ENCODE measurements at regions not wholly inside any gene's neighbourhood (a gene's known extent, or its start where the extent isn't known, plus 50 kb on each side); places are given as distances from the start of the nearest gene placed in this dataset.

GRCh38 chr9:91032121-91032531 is 230.5 kb downstream of the SYK start:
- peaks cover 23% of the 10 kb centered on the region for H3K4me1 Mint-ChIP-seq (ENCODE audit: low read depth)
- no peak overlapping the region for H3K27ac Mint-ChIP-seq
- no peaks in the 10 kb centered on the region for H3K27me3 Mint-ChIP-seq (ENCODE audit: low read depth)
- no peak for DNase-seq (ENCODE audit: low spot score)
- H3K9me3 Mint-ChIP-seq: no peaks in the 10 kb centered on the region
- no peaks in the 10 kb centered on the region for H3K36me3 Mint-ChIP-seq (ENCODE audit: low read depth)
- intact Hi-C loops (cut with micrococcal nuclease): loop anchor here (10.0 kb wide), 2 partner anchors 653 to 683 kb away; no protein-coding TSS in a partner anchor
- H3K4me3 Mint-ChIP-seq (ENCODE audit: low read depth): no peak overlapping the region

- Mint-ChIP-seq H3K4me1 (ENCODE audit: low read depth) (peaks cover 34% of the 10 kb centered on the region), H3K9me3 (no peaks in the 10 kb centered on the region), H3K4me3 (ENCODE audit: low read depth) (no peak overlapping the region), H3K36me3 (ENCODE audit: low read depth) (no peaks in the 10 kb centered on the region), H3K27ac (no peak overlapping the region), H3K27me3 (ENCODE audit: low read depth) (no peaks in the 10 kb centered on the region)
- no peak for DNase-seq (ENCODE audit: low spot score)
- intact Hi-C loops (cut with micrococcal nuclease): loop anchor here (10.0 kb wide), 2 partner anchors 652 to 682 kb away; no protein-coding TSS in a partner anchor
Measured at GRCh38 chr9:91033270-91033669, 231.7 kb downstream of the SYK start.

GRCh38 chr9:91033797-91034196 is 232.2 kb downstream of the SYK start:
- DNase-seq (ENCODE audit: low spot score): peak; percentile 61
- H3K36me3 Mint-ChIP-seq (ENCODE audit: low read depth): no peaks in the 10 kb centered on the region
- intact Hi-C loops (cut with micrococcal nuclease): loop anchor here (10.0 kb wide), 2 partner anchors 651 to 681 kb away; no protein-coding TSS in a partner anchor
- no peak overlapping the region for H3K27ac Mint-ChIP-seq
- peaks cover 39% of the 10 kb centered on the region for H3K4me1 Mint-ChIP-seq (ENCODE audit: low read depth)
- H3K4me3 Mint-ChIP-seq (ENCODE audit: low read depth): no peak overlapping the region
- no peaks in the 10 kb centered on the region for H3K9me3 Mint-ChIP-seq
- no peaks in the 10 kb centered on the region for H3K27me3 Mint-ChIP-seq (ENCODE audit: low read depth)

GRCh38 chr9:91034521-91034920 is 232.9 kb downstream of the SYK start:
- Mint-ChIP-seq H3K9me3 (no peaks in the 10 kb centered on the region), H3K36me3 (ENCODE audit: low read depth) (no peaks in the 10 kb centered on the region), H3K4me3 (ENCODE audit: low read depth) (no peak overlapping the region), H3K4me1 (ENCODE audit: low read depth) (peaks cover 44% of the 10 kb centered on the region), H3K27ac (peak overlapping the region; percentile 57), H3K27me3 (ENCODE audit: low read depth) (no peaks in the 10 kb centered on the region)
- DNase-seq (ENCODE audit: low spot score): no peak
- intact Hi-C loops (cut with micrococcal nuclease): loop anchor here (10.0 kb wide), 2 partner anchors 650 to 680 kb away; no protein-coding TSS in a partner anchor

GRCh38 chr9:91034976-91035824 is 233.6 kb downstream of the SYK start:
- intact Hi-C loops (cut with micrococcal nuclease): loop anchor here (10.0 kb wide), 2 partner anchors 650 to 680 kb away; no protein-coding TSS in a partner anchor
- H3K36me3 Mint-ChIP-seq (ENCODE audit: low read depth): no peaks in the 10 kb centered on the region
- no peak overlapping the region for H3K4me3 Mint-ChIP-seq (ENCODE audit: low read depth)
- DNase-seq (ENCODE audit: low spot score): no peak
- H3K27me3 Mint-ChIP-seq (ENCODE audit: low read depth): no peaks in the 10 kb centered on the region
- H3K4me1 Mint-ChIP-seq (ENCODE audit: low read depth): peaks cover 51% of the 10 kb centered on the region
- no peaks in the 10 kb centered on the region for H3K9me3 Mint-ChIP-seq
- H3K27ac Mint-ChIP-seq: peak overlapping the region; percentile 72

- Mint-ChIP-seq H3K27ac (peak overlapping the region; percentile 72), H3K4me1 (ENCODE audit: low read depth) (peaks cover 57% of the 10 kb centered on the region), H3K9me3 (peaks cover 3% of the 10 kb centered on the region), H3K4me3 (ENCODE audit: low read depth) (no peak overlapping the region), H3K36me3 (ENCODE audit: low read depth) (peaks cover 6% of the 10 kb centered on the region), H3K27me3 (ENCODE audit: low read depth) (no peaks in the 10 kb centered on the region)
- DNase-seq (ENCODE audit: low spot score): no peak
- intact Hi-C loops (cut with micrococcal nuclease): loop anchor here (2.0 to 10.0 kb wide), 3 partner anchors 217 to 679 kb away; no protein-coding TSS in a partner anchor
Measured at GRCh38 chr9:91035825-91036208, 234.2 kb downstream of the SYK start.

GRCh38 chr9:91036356-91036755 is 234.7 kb downstream of the SYK start:
- peak overlapping the region; percentile 88 for H3K27ac Mint-ChIP-seq
- H3K4me3 Mint-ChIP-seq (ENCODE audit: low read depth): peak overlapping the region; percentile 11
- no peak for DNase-seq (ENCODE audit: low spot score)
- peaks cover 61% of the 10 kb centered on the region for H3K4me1 Mint-ChIP-seq (ENCODE audit: low read depth)
- peaks cover 3% of the 10 kb centered on the region for H3K9me3 Mint-ChIP-seq
- H3K27me3 Mint-ChIP-seq (ENCODE audit: low read depth): no peaks in the 10 kb centered on the region
- intact Hi-C loops (cut with micrococcal nuclease): loop anchor here (2.0 to 10.0 kb wide), 3 partner anchors 216 to 678 kb away; no protein-coding TSS in a partner anchor
- peaks cover 8% of the 10 kb centered on the region for H3K36me3 Mint-ChIP-seq (ENCODE audit: low read depth)

GRCh38 chr9:91036826-91037510 is 235.3 kb downstream of the SYK start:
- peak; percentile 79 for DNase-seq (ENCODE audit: low spot score)
- Mint-ChIP-seq H3K4me1 (ENCODE audit: low read depth) (peaks cover 61% of the 10 kb centered on the region), H3K9me3 (peaks cover 3% of the 10 kb centered on the region), H3K27me3 (ENCODE audit: low read depth) (no peaks in the 10 kb centered on the region), H3K4me3 (ENCODE audit: low read depth) (peak overlapping the region; percentile 49), H3K36me3 (ENCODE audit: low read depth) (peaks cover 8% of the 10 kb centered on the region), H3K27ac (peak overlapping the region; percentile 88)
- intact Hi-C loops (cut with micrococcal nuclease): loop anchor here (1.0 to 10.0 kb wide), 5 partner anchors 10 to 678 kb away; no protein-coding TSS in a partner anchor

- Mint-ChIP-seq H3K9me3 (peaks cover 3% of the 10 kb centered on the region), H3K27ac (peak overlapping the region; percentile 88), H3K4me3 (ENCODE audit: low read depth) (peak overlapping the region; percentile 49), H3K36me3 (ENCODE audit: low read depth) (peaks cover 8% of the 10 kb centered on the region), H3K27me3 (ENCODE audit: low read depth) (no peaks in the 10 kb centered on the region), H3K4me1 (ENCODE audit: low read depth) (peaks cover 65% of the 10 kb centered on the region)
- intact Hi-C loops (cut with micrococcal nuclease): loop anchor here (1.0 to 10.0 kb wide), 5 partner anchors 10 to 677 kb away; no protein-coding TSS in a partner anchor
- DNase-seq (ENCODE audit: low spot score): no peak
Measured at GRCh38 chr9:91037511-91038482, 236.2 kb downstream of the SYK start.

GRCh38 chr9:91038483-91039124 is 237.0 kb downstream of the SYK start:
- DNase-seq (ENCODE audit: low spot score): no peak
- H3K4me3 Mint-ChIP-seq (ENCODE audit: low read depth): no peak overlapping the region
- peaks cover 8% of the 10 kb centered on the region for H3K36me3 Mint-ChIP-seq (ENCODE audit: low read depth)
- peak overlapping the region; percentile 88 for H3K27ac Mint-ChIP-seq
- no peaks in the 10 kb centered on the region for H3K27me3 Mint-ChIP-seq (ENCODE audit: low read depth)
- peaks cover 65% of the 10 kb centered on the region for H3K4me1 Mint-ChIP-seq (ENCODE audit: low read depth)
- peaks cover 3% of the 10 kb centered on the region for H3K9me3 Mint-ChIP-seq
- intact Hi-C loops (cut with micrococcal nuclease): loop anchor here (10.0 kb wide), 2 partner anchors 646 to 676 kb away; no protein-coding TSS in a partner anchor

GRCh38 chr9:91039125-91039834 is 237.7 kb downstream of the SYK start:
- peak overlapping the region; percentile 91 for H3K27ac Mint-ChIP-seq
- intact Hi-C loops (cut with micrococcal nuclease): loop anchor here (10.0 kb wide), 2 partner anchors 646 to 676 kb away; no protein-coding TSS in a partner anchor
- H3K27me3 Mint-ChIP-seq (ENCODE audit: low read depth): no peaks in the 10 kb centered on the region
- H3K9me3 Mint-ChIP-seq: peaks cover 3% of the 10 kb centered on the region
- DNase-seq (ENCODE audit: low spot score): no peak
- peaks cover 8% of the 10 kb centered on the region for H3K36me3 Mint-ChIP-seq (ENCODE audit: low read depth)
- peaks cover 72% of the 10 kb centered on the region for H3K4me1 Mint-ChIP-seq (ENCODE audit: low read depth)
- no peak overlapping the region for H3K4me3 Mint-ChIP-seq (ENCODE audit: low read depth)

Data from activated T-helper 2 cell treated with anti-CD3 and anti-CD28 coated beads, Interferon-gamma antibody, Interleukin-2, Interleukin-4, amounts not matched to agents 10 μg/mL and 5 μg/mL and 100 μg/mL, durations not matched to agents 14 hours and 24 hours and 36 hours (primary cell).